ENCODE measurements at regions not wholly inside any gene's neighbourhood (a gene's known extent, or its start where the extent isn't known, plus 50 kb on each side); places are given as distances from the start of the nearest gene placed in this dataset.

DNA sequence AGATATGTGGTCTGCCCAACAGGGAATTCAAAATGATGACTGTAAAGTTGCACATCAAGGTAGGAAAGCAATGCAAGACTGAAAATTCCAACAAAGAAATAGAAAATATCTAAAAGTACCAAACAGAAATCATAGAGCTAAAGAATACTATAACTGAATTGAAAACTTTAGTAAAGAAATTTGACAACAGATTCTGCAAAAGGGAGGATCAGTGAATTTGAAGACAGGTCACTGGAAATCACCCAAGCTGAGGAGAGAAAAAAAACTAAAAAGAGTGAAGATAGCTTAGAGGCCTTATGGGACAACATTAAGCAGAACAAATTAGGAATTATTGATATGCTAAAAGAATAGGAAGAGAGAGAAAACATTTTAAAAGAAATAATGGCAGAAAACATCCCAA, 240.6 kb downstream of the SNX13 start:
- Histone ChIP-seq H3K4me1 (ENCODE audit: control insufficient read depth, low read length) (no peaks in the 10 kb centered on the region), H3K36me3 (ENCODE audit: control insufficient read depth, low read length) (no peaks in the 10 kb centered on the region), H3K27ac (ENCODE audit: low read depth, low read length) (no peak overlapping the region), H3K9me3 (ENCODE audit: control insufficient read depth, insufficient read depth, low read length) (peaks cover 3% of the 10 kb centered on the region; the same call in 1 of the 2 replicates), H3K27me3 (ENCODE audit: control insufficient read depth, low read length) (no peaks in the 10 kb centered on the region), H4K20me1 (ENCODE audit: control insufficient read depth, insufficient read depth, low read depth, low read length) (no peaks in the 10 kb centered on the region), H3K9me2 (replicated peaks; ENCODE audit: control insufficient read depth, low read length) (no peaks in the 10 kb centered on the region), H3K4me3 (ENCODE audit: low read length) (no peak overlapping the region), H3K4me2 (ENCODE audit: low read length) (no peak overlapping the region), H3F3A (ENCODE audit: control insufficient read depth, insufficient read depth) (no peaks in the 10 kb centered on the region), H3K79me2 (ENCODE audit: control insufficient read depth, low read length) (no peaks in the 10 kb centered on the region)
- TF ChIP-seq, protein P1, sequence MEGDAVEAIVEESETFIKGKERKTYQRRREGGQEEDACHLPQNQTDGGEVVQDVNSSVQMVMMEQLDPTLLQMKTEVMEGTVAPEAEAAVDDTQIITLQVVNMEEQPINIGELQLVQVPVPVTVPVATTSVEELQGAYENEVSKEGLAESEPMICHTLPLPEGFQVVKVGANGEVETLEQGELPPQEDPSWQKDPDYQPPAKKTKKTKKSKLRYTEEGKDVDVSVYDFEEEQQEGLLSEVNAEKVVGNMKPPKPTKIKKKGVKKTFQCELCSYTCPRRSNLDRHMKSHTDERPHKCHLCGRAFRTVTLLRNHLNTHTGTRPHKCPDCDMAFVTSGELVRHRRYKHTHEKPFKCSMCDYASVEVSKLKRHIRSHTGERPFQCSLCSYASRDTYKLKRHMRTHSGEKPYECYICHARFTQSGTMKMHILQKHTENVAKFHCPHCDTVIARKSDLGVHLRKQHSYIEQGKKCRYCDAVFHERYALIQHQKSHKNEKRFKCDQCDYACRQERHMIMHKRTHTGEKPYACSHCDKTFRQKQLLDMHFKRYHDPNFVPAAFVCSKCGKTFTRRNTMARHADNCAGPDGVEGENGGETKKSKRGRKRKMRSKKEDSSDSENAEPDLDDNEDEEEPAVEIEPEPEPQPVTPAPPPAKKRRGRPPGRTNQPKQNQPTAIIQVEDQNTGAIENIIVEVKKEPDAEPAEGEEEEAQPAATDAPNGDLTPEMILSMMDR (IDR thresholded peaks at IDR 0.05; ENCODE audit: low read depth, low read length, poor library complexity, severe bottlenecking), result no peak
- TF ChIP-seq EZH2phosphoT487 (IDR thresholded peaks at IDR 0.05; ENCODE audit: borderline replicate concordance, low read length), result no peak

DNA sequence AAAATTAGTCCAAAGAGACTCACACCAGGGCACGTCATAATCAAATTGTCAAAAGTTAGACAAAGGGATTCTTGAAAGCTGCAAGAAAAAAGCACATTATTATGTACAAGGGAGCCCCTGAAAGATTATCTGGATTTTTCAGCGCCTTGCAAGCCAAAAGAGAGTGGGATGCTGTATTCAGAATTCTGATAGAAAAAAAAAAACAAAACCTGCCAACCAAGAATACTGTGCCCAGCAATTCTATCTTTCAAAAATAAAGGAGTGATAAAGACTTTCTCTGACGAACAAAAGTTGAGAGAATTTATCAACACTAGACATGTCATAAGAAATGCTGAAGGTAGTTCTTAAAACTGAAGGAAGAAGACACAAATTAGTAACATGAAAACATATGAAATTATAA, 240.2 kb downstream of the SNX13 start:
- Histone ChIP-seq H3K4me1 (ENCODE audit: control insufficient read depth, low read length) (no peaks in the 10 kb centered on the region), H4K20me1 (ENCODE audit: control insufficient read depth, insufficient read depth, low read depth, low read length) (no peaks in the 10 kb centered on the region), H3K27ac (ENCODE audit: low read depth, low read length) (no peak overlapping the region), H3F3A (ENCODE audit: control insufficient read depth, insufficient read depth) (no peaks in the 10 kb centered on the region), H3K36me3 (ENCODE audit: control insufficient read depth, low read length) (no peaks in the 10 kb centered on the region), H3K79me2 (ENCODE audit: control insufficient read depth, low read length) (no peaks in the 10 kb centered on the region), H3K27me3 (ENCODE audit: control insufficient read depth, low read length) (no peaks in the 10 kb centered on the region), H3K9me3 (ENCODE audit: control insufficient read depth, insufficient read depth, low read length) (peaks cover 3% of the 10 kb centered on the region; the same call in 1 of the 2 replicates), H3K4me3 (ENCODE audit: low read length) (no peak overlapping the region), H3K9me2 (replicated peaks; ENCODE audit: control insufficient read depth, low read length) (no peaks in the 10 kb centered on the region), H3K4me2 (ENCODE audit: low read length) (no peak overlapping the region)
- no peak for TF ChIP-seq EZH2phosphoT487 (IDR thresholded peaks at IDR 0.05; ENCODE audit: borderline replicate concordance, low read length)
- TF ChIP-seq, protein P1 (IDR thresholded peaks at IDR 0.05; ENCODE audit: low read depth, low read length, poor library complexity, severe bottlenecking), result no peak

DNA sequence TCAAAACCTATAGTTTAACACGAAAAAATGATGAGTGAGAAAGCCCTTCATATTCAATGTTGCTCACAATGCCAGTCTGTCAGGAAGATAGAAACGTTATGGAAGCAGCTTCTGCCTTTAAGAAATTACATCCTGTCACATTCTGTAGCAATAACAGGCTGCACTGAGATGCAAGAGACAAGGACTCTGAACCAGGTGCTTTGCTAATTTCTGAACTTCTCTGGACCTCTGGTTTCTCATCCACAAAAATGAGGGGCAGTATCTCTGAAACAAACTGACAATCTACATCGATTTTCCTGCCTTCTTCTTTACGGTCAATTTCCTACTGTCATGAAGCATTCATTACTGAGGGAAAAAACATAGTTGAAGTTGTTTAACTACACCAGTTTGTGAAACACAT, 234.0 kb downstream of the SNX13 start:
- no peak overlapping the region for H3K4me3 ChIP-seq (ENCODE audit: low read length)
- no peaks in the 10 kb centered on the region for H3F3A ChIP-seq (ENCODE audit: control insufficient read depth, insufficient read depth)
- H3K4me2 ChIP-seq (ENCODE audit: low read length), result no peak overlapping the region
- TF ChIP-seq, protein P1 (IDR thresholded peaks at IDR 0.05; ENCODE audit: low read depth, low read length, poor library complexity, severe bottlenecking), result no peak
- TF ChIP-seq EZH2phosphoT487 (IDR thresholded peaks at IDR 0.05; ENCODE audit: borderline replicate concordance, low read length), result no peak
- H3K27me3 ChIP-seq (ENCODE audit: control insufficient read depth, low read length), result peaks cover 27% of the 10 kb centered on the region
- no peaks in the 10 kb centered on the region for H3K9me2 ChIP-seq (replicated peaks; ENCODE audit: control insufficient read depth, low read length)
- no peaks in the 10 kb centered on the region for H3K36me3 ChIP-seq (ENCODE audit: control insufficient read depth, low read length)
- no peaks in the 10 kb centered on the region for H3K9me3 ChIP-seq (ENCODE audit: control insufficient read depth, insufficient read depth, low read length)
- H3K4me1 ChIP-seq (ENCODE audit: control insufficient read depth, low read length), result no peaks in the 10 kb centered on the region
- H4K20me1 ChIP-seq (ENCODE audit: control insufficient read depth, insufficient read depth, low read depth, low read length), result no peaks in the 10 kb centered on the region
- H3K79me2 ChIP-seq (ENCODE audit: control insufficient read depth, low read length), result no peaks in the 10 kb centered on the region
- no peak overlapping the region for H3K27ac ChIP-seq (ENCODE audit: low read depth, low read length)

DNA sequence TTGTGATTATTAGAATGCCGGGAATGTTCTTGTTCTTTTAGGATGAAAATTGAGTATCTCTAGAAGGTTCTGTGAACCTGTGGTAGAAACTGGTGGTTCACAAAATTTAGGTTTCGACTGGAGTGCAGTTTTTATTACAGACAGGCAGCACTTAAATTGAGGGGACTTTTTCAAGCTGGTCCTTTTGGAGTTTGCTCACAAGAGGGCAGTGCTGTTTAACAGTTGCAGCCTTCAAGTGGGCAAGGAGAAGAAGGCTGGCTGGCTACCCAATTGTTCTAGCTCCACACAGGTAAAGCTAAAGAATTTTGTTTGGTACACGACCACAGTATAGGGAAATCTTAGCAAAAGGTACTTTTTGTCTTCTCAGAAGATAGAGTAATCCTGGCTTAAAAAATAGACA, 233.6 kb downstream of the SNX13 start:
- H3K9me3 ChIP-seq (ENCODE audit: control insufficient read depth, insufficient read depth, low read length), result no peaks in the 10 kb centered on the region
- H3K36me3 ChIP-seq (ENCODE audit: control insufficient read depth, low read length), result no peaks in the 10 kb centered on the region
- H3K4me2 ChIP-seq (ENCODE audit: low read length), result no peak overlapping the region
- H3K4me1 ChIP-seq (ENCODE audit: control insufficient read depth, low read length), result no peaks in the 10 kb centered on the region
- H3K9me2 ChIP-seq (replicated peaks; ENCODE audit: control insufficient read depth, low read length), result no peaks in the 10 kb centered on the region
- TF ChIP-seq, protein P1 (IDR thresholded peaks at IDR 0.05; ENCODE audit: low read depth, low read length, poor library complexity, severe bottlenecking), result peak; percentile 75
- TF ChIP-seq EZH2phosphoT487 (IDR thresholded peaks at IDR 0.05; ENCODE audit: borderline replicate concordance, low read length), result no peak
- H3F3A ChIP-seq (ENCODE audit: control insufficient read depth, insufficient read depth), result no peaks in the 10 kb centered on the region
- no peak overlapping the region for H3K4me3 ChIP-seq (ENCODE audit: low read length)
- H4K20me1 ChIP-seq (ENCODE audit: control insufficient read depth, insufficient read depth, low read depth, low read length), result no peaks in the 10 kb centered on the region
- no peak overlapping the region for H3K27ac ChIP-seq (ENCODE audit: low read depth, low read length)
- peaks cover 27% of the 10 kb centered on the region for H3K27me3 ChIP-seq (ENCODE audit: control insufficient read depth, low read length)
- H3K79me2 ChIP-seq (ENCODE audit: control insufficient read depth, low read length), result no peaks in the 10 kb centered on the region

Measured in DOHH2 (cell line).